Activated naive CD4-positive, alpha-beta T cell treated with anti-CD3 and anti-CD28 coated beads, Interleukin-2, amount 50 U/mL, for 72 hours (primary cell): ENCODE measurements at regions not wholly inside any gene's neighbourhood (a gene's known extent, or its start where the extent isn't known, plus 50 kb on each side); places are given as distances from the start of the nearest gene placed in this dataset.

ENCODE experiments used
- ATAC-seq, 2 donors: fragments of 150-1000 bp; cut with Tn5 transposase; 2 replicates each; pipeline ENCODE4 v1.10.0; 2021; ENCODE audit warnings: mild to moderate bottlenecking in 2 of 2, moderate library complexity in 2 of 2
- DNase-seq, 2 donors: peaks; one replicate each; pipeline ENCODE4 v3.0.0; 2021 to 2022; ENCODE audit warnings: low spot score in 2 of 2
- H3K27ac Mint-ChIP-seq, 2 donors: one replicate each; pipeline ENCODE4 v1.8.0; 2022; ENCODE audit warnings: mild to moderate bottlenecking in 2 of 2, mixed read lengths in 2 of 2
- H3K36me3 Mint-ChIP-seq, 2 donors: one replicate each; pipeline ENCODE4 v1.8.0; 2022; ENCODE audit warnings: mixed read lengths in 2 of 2
- H3K9me3 Mint-ChIP-seq, 2 donors: one replicate each; pipeline ENCODE4 v1.8.0; 2022; ENCODE audit warnings: mixed read lengths in 2 of 2

DNA sequence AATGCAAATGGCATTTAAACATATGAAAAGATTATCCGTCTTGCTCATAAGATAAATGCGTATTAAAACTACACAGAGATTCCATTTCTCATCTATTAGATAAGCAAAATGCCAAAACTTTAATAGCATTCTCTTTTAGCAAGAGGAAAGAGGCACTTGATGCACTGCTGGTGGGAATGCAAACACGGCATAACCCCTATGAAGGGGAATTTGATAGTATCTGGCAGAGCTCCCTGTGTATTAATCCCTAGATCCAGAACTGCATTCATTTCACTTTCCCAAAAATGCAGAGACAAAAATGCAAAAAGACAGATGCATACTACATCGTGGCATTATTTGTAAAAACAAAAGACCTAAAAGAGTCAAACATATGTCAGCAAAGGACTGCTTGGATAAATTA, 193.6 kb upstream of the STARD13 start:
- DNase-seq, result no peak
- no peak overlapping the region for H3K27ac Mint-ChIP-seq
- peaks cover 9% of the 10 kb centered on the region in 2 donors for H3K9me3 Mint-ChIP-seq
- peaks cover 10 to 16% of the 10 kb centered on the region in 2 donors for H3K36me3 Mint-ChIP-seq
- no peak for ATAC-seq

DNA sequence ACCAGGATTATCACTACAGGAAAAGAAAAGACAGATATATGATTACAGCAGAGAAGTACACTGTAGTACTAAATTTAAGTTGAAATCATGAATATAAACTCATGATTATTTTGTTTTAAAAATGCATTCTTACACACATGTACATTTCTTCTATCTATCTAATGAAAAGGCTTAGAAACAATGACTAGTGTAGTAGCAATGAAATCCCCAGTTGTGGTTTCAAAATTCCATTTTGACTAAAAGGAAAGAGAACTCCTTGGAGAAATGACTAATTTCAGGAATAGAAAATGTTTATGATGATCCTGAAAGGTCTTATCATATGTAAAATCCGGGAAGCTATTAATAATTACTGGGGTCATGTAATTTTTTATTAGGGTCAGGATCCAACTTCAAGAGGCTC, 195.0 kb upstream of the STARD13 start:
- DNase-seq (no peak), ATAC-seq (no peak)
- Mint-ChIP-seq H3K27ac (no peak overlapping the region), H3K36me3 (peaks cover 10 to 16% of the 10 kb centered on the region in 2 donors), H3K9me3 (peaks cover 9 to 16% of the 10 kb centered on the region in 2 donors)

DNA sequence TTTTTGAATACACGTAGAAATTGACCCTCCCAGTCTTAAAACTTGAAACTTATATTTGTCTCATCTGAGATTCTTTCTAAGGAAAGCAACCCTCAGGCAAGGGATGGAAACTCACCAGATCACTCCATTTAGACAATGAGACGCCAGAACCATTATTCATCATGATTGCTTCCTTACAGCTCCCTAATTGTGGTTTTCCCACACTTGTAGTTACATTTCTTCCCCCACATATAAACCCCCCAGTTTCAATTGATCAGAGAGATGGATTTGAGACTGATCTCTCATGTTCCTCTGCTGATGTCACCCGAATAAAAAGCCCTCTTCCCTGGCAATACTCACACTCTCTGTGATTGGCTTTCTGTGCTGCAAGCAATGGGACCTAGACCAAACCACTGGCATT, 197.9 kb upstream of the STARD13 start:
- Mint-ChIP-seq H3K36me3 (no peaks in the 10 kb centered on the region), H3K27ac (no peak overlapping the region), H3K9me3 (peaks cover 0 to 8% of the 10 kb centered on the region in 2 donors)
- ATAC-seq (no peak), DNase-seq (no peak)

DNA sequence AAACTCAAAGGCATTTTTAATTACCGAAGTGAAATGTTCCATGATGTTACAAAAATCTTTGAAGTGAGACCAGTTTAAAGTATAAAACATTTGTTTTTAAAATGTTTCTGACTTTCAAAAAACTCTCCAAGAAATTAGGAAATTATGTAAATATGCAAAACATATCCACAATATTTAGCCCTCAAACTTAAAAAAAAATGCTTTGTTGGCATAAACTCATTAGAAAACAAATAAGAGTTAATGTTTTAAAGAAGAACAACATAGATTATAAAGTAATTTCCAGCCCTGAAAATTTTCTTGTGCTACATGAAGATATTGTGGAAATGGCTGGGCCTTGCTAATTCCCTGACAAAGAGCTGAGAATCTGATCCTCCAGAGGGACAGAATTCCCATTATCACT, 199.7 kb upstream of the STARD13 start:
- no peaks in the 10 kb centered on the region for H3K36me3 Mint-ChIP-seq
- ATAC-seq (no peak), DNase-seq (no peak)
- H3K27ac Mint-ChIP-seq, result no peak overlapping the region
- H3K9me3 Mint-ChIP-seq, result peaks cover 0 to 8% of the 10 kb centered on the region in 2 donors

DNA sequence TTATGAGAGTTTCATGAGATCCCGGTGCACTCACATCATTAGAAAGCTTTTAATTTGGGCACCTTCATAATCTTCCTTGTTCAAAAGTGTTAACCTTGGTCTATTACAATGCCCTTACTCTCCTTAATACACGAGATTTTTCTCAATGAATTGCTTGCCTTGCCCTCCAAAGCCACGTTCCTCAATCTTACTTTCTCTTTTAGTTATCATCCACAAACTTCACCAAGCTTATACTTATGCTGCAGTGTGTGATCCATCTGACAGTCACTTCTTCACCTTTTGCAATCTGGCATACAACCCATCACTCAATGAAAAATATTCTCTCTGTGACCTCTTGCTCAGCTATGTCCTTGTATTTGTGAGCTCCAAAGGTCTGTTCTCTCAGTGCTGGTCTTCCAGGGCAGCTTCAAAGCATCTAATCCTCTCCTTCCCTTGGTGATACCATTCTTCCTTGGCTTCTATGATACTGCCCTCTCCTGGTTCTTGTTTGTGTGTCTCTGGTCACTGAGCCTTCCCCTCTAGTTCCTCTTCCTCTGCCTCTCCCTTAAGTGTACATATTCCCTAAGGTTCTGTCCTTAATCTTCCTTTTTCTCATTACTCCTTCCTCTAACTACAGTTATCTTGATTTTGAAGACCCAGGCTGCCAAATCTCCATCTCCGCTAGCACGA, 202.2 kb upstream of the STARD13 start:
- no peak for ATAC-seq
- Mint-ChIP-seq H3K36me3 (no peaks in the 10 kb centered on the region), H3K27ac (no peak overlapping the region), H3K9me3 (peaks cover 0 to 8% of the 10 kb centered on the region in 2 donors)
- no peak for DNase-seq

DNA sequence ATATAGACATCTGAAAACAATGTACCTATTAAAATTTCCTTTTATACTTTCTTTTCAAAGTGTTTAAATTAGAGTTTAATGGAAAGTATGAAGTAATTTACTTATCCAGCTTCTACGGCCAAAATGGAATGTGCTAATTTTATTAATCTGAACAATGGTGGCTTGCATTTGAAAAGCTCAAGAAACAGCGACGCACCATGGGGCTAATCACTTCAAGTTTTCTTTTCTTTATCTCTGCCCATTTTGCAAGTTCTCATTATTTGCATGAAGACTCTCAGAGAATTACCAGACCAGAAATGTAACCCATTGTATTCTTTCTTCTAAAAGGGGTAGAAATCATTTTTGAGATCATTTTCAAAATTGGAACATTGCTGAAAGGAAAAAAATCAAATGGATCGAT, 204.0 kb upstream of the STARD13 start:
- DNase-seq (no peak), ATAC-seq (no peak)
- Mint-ChIP-seq H3K36me3 (no peaks in the 10 kb centered on the region), H3K27ac (no peak overlapping the region), H3K9me3 (peaks cover 0 to 3% of the 10 kb centered on the region in 2 donors)

DNA sequence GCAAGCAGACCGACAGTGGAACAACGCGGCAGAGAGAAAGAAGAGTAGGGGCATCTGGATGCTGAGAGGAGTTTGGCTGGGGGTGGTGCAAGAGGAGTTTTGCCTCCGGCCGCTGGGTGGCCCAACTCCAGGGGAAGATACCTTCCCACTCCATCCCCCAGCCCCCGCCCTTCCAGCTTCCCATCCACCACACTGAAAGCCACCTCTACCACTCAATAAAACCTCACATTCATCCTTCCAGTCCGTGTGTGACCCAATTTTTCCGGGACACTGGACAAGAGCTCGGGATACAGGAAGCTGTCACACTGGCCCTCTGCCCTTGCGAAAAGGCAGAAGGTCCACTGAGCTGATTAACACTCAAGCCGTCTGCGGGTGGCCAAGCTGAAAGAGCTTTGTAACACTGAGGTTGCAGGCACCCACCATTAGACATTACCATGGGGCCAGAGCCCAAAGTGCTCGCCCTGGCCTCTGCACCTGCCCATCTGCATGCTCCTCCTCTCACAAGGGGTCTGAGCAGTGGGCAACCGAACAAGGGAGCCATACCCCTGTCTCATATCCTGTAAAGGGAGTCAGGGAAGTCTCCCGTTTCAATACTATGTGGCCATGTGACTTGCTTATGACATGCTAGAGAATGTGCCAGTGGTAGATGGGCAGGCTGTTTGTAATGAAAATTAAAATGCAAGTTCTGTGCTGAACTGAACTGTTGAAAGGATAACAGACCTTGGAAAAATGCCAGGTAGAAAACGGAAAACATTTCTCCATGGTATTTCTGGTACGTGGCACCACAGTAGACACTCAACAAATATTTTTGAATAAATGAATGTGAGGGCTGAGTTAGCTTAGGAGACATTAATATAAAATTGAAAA, 205.1 kb upstream of the STARD13 start:
- Mint-ChIP-seq H3K27ac (no peak overlapping the region), H3K9me3 (no peaks in the 10 kb centered on the region), H3K36me3 (no peaks in the 10 kb centered on the region)
- DNase-seq (no peak), ATAC-seq (no peak)

DNA sequence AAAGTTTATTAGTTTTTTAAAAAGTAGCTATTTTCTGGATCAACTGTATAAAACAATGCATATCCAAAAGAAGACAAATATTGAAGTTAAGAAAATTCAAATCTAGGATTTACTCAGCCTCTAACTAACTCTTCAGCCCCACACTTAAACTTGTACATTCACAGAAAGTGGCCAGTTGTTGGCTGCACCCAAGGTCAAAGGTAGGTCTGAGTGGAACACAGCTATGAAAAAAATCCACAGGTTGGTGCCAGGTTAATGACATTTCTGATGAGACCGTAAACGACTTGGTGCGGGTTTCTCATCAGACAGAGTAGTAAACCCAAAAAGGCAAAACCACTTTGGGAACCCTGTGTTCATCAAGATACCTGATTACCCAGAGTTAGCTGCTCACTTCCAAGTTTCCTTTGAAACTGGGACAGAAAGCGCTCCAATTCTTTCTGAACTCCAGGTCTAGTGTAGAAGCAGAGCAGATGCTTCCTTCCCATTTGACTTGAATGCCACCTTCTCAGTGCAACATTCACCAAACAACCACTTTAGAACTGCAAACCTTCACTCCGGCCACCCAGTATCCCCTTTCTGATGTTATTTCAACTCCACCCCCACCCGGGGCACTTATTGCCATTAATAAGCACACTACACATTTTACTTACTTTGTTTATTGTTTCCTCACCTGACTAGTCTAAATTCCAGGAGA, 208.3 kb upstream of the STARD13 start:
- H3K36me3 Mint-ChIP-seq, result no peaks in the 10 kb centered on the region
- DNase-seq (no peak), ATAC-seq (no peak)
- peaks cover 0 to 6% of the 10 kb centered on the region in 2 donors for H3K9me3 Mint-ChIP-seq
- no peak overlapping the region for H3K27ac Mint-ChIP-seq

GRCh38 chr13:33494596-33495204, 209.1 kb upstream of the STARD13 start:
- ATAC-seq (peak; percentile 38 to 47), DNase-seq (no peak)
- Mint-ChIP-seq H3K9me3 (peaks cover 0 to 6% of the 10 kb centered on the region in 2 donors), H3K36me3 (no peaks in the 10 kb centered on the region), H3K27ac (no peak overlapping the region)

DNA sequence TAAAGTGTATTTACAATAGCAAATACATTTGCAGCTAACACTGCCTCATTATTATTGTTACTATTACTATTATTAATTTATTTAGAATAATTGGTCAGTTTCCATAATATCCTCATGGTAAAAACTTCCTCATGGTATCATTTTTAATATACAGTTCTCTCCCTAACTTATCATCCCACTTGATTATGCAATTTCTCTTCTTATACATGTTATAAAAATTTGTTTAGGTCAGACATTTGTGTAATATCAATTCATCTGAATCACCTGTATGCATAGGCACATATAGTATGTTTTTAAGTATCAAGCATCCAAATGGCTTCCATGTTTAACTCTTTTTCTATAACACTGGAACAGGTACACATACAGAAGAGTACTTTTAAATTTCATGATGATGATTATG, 210.8 kb upstream of the STARD13 start:
- no peaks in the 10 kb centered on the region for H3K36me3 Mint-ChIP-seq
- DNase-seq (no peak), ATAC-seq (no peak)
- peaks cover 0 to 6% of the 10 kb centered on the region in 2 donors for H3K9me3 Mint-ChIP-seq
- H3K27ac Mint-ChIP-seq, result no peak overlapping the region

DNA sequence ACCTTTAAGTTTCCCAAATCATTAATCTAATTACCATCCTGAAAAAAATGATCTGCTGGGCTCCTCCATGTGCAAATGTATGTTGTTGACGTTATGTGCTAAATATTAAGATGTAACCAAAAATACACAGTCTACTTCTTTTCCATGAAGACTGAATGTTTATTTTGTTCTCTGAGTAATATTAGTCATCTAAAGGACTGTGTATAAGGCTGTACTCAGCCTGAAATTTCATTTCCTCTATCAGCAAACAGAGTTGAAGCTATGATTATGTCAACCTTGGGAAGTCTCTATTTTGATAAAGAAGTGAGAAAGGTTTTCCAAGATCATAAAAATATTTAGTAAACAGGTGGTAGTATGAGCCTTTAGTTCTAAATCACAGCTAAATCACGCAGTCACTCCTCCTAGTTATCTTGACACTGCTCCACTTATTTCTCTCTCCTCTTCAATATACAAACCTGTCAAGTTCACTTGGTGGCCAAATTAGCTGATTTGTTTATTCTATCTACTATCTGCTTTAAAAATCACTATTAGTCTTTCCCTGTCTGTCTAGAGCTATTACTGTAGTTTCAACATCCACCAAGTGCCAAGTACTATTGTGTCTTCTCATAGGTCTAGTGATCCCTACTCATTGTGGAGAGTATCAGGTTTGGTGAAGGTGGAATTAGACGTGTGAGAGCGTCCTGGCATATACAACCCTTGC, 211.7 kb upstream of the STARD13 start:
- ATAC-seq (no peak), DNase-seq (no peak)
- H3K27ac Mint-ChIP-seq, result no peak overlapping the region
- no peaks in the 10 kb centered on the region for H3K36me3 Mint-ChIP-seq
- H3K9me3 Mint-ChIP-seq, result peaks cover 0 to 6% of the 10 kb centered on the region in 2 donors

DNA sequence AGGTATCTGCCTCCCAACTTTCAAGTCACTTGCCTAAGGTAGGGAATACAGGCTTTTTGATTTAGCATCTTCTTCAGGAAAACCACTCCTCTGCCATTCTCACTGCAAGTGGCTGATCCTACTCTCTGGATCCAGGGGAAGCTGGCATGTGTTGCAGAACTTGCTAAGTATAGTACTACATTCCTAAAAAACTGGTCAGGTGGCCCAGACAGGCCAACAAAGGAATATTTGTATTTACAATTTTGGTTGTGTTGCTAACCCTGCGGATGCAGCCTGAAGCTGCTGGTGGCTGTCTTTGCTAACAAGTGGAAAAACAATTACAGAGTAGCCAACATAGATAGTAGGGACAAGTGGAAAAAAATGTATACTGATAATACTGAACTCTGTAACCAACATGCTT, 222.5 kb upstream of the STARD13 start:
- H3K36me3 Mint-ChIP-seq, result peaks cover 0 to 6% of the 10 kb centered on the region in 2 donors
- DNase-seq (no peak), ATAC-seq (no peak)
- H3K27ac Mint-ChIP-seq, result no peak overlapping the region
- no peaks in the 10 kb centered on the region for H3K9me3 Mint-ChIP-seq

DNA sequence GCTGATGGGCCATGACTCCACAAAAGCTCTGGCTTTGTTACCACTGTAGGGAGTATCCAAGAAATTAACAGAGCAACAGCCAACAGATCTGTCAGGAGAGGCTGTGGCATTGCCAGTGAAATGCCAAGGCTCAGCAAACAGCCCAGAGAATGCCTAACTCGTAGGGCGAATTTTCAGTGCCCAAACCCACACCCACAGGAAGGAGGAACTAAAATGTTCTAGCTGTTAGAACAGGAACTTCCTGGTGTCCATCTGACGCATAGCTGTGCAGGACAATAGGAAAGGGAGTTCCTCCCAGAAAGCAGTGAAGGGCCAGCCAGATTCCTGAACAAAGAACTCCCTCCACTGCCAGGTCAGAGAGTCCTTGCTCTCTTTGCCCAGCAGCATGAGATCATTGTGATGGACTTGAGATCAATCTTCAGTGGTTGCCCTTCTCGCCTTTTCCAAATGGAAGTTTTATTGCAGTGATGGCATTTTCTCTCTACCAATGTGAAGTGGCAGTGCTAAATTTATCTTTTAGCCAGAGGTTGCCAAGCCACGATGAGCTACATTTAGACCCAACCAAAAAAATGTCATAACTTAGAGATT, 224.2 kb upstream of the STARD13 start:
- no peaks in the 10 kb centered on the region for H3K9me3 Mint-ChIP-seq
- no peak for DNase-seq
- no peak overlapping the region for H3K27ac Mint-ChIP-seq
- no peaks in the 10 kb centered on the region for H3K36me3 Mint-ChIP-seq
- no peak for ATAC-seq

DNA sequence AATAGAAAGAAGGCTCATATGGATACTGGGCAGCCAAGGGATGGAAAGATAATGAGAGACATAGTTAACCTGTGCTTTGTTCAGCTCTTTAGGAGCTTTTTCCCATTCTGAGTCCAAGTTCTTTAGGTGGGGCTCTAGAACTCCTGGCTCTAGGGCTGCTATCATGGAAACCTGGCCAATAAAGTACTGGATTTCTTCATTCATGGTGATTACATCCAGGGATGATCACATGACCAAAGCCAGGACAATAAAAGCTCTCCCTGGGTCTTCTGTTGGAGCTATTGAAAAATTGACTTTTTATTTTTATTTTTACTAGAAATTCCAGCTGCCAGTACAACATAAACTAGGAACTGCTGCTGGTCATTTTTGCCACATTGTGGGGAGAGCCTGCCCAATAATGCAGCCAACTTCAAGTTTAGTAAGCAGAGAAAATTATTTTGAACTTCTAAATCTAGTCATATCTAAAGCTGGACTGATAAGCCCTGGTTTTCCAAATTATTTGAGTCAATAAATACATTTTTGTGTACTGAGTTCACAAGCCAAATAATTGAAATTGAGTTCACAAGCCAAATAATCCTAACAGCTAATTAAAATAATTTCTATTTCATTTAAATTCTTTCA, 224.9 kb upstream of the STARD13 start:
- DNase-seq, result no peak

DNA sequence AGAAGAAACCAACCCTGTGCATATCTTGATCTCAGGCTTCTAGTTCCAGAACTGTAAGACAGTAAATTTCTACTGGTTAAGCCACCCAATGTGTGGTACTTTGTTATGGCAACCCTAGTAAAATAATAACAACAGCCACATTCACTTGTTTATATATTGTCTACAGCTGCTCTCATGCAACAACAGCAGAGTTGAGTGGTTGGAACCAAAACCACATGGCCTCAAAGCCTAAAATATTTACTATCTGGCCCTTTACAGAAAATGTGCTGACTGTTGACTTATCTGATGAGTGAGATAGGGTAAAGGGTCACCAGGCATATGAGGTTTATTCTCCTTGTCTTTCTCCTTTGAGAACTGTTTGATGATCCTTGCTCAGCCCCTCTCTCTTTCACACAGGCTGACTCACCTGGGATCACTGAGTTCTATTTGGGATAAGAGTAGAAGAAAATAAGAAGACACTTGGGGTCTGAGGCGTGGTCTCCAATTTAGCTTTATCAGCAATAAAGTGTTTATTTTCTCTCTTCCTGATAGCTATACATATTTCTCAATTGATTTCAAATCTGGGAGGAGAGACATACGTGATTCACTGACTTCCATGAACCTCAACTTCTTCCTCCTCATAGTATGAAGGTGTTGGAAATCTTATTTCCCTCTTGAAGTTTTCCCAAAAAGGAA, 227.5 kb upstream of the STARD13 start:
- no peaks in the 10 kb centered on the region for H3K9me3 Mint-ChIP-seq
- H3K27ac Mint-ChIP-seq, result no peak overlapping the region
- no peaks in the 10 kb centered on the region for H3K36me3 Mint-ChIP-seq
- DNase-seq (no peak), ATAC-seq (no peak)

More for the DNA sequence above, 224.9 kb upstream of the STARD13 start:
- Mint-ChIP-seq H3K9me3 (no peaks in the 10 kb centered on the region), H3K27ac (no peak overlapping the region), H3K36me3 (no peaks in the 10 kb centered on the region)
- no peak for ATAC-seq
